ENCODE measurements at regions not wholly inside any gene's neighbourhood (a gene's known extent, or its start where the extent isn't known, plus 50 kb on each side); places are given as distances from the start of the nearest gene placed in this dataset.

- no peak overlapping the region for H3K4me2 ChIP-seq (replicated peaks; ENCODE audit: low read depth, low read length, poor library complexity, severe bottlenecking)
- H3K4me3 ChIP-seq (ENCODE audit: control extremely low read depth in 1 of 5, extremely low read depth in 1 of 5, insufficient read depth in 1 of 5, low read depth in 2 of 5, low read length in 4 of 5), result no peak overlapping the region
- H3K4me1 ChIP-seq (ENCODE audit: control insufficient read depth in 2 of 2, insufficient read depth in 2 of 2, low read length in 2 of 2), result no peaks in the 10 kb centered on the region
- H4K20me1 ChIP-seq (ENCODE audit: control insufficient read depth, insufficient read depth, low read length, poor library complexity, severe bottlenecking), result no peaks in the 10 kb centered on the region
- ChIA-PET CTCF (interaction anchor here (1.3 kb wide), 1 partner anchor 344 kb away, joined by 3 read pairs; no protein-coding TSS in a partner anchor), POLR2A (no interaction called here)
- ATAC-seq (ENCODE audit: low read depth) (no peak), DNase-seq (no peak)
- Mint-ChIP-seq H3K27ac (no peak overlapping the region), H3K4me1 (no peaks in the 10 kb centered on the region), H3K9me3 (ENCODE audit: insufficient read depth) (no peaks in the 10 kb centered on the region), H3K4me3 (no peak overlapping the region), H3K27me3 (peaks cover 3% of the 10 kb centered on the region)
- H3K79me2 ChIP-seq (ENCODE audit: control insufficient read depth, insufficient read depth, low read length), result no peaks in the 10 kb centered on the region
- H3K36me3 ChIP-seq (replicated peaks in 1 of 2; ENCODE audit: control extremely low read depth in 1 of 2, control insufficient read depth in 1 of 2, extremely low read depth in 1 of 2, insufficient read depth in 2 of 2, low read length in 1 of 2), result no peaks in the 10 kb centered on the region
- H3K9me3 ChIP-seq (ENCODE audit: control extremely low read depth in 1 of 3, control insufficient read depth in 2 of 3, insufficient read depth in 1 of 3, low read length in 2 of 3), result no peaks in the 10 kb centered on the region
- intact Hi-C loops (cut with micrococcal nuclease), result no loop called here
- no peak overlapping the region for H3K27ac ChIP-seq (ENCODE audit: low read length in 2 of 2)
- no peak for TF ChIP-seq EZH2 (IDR thresholded peaks at IDR 0.05; ENCODE audit: borderline replicate concordance, insufficient read depth, low read depth, low read length, poor library complexity, severe bottlenecking)
- no peak for TF ChIP-seq CTCF (IDR thresholded peaks at IDR 0.05)
- H3K27me3 ChIP-seq (replicated peaks in 1 of 4; ENCODE audit: control extremely low read depth in 1 of 4, control insufficient read depth in 3 of 4, insufficient read depth in 4 of 4, low read length in 3 of 4), result no peaks in the 10 kb centered on the region
- no peak overlapping the region for H3K9ac ChIP-seq (ENCODE audit: low read length)
- no peak overlapping the region for H2AFZ ChIP-seq (ENCODE audit: insufficient read depth, low read depth, low read length, poor library complexity, severe bottlenecking)
- no CpG with 5 or more reads among the region's 1 CpG for WGBS (ENCODE audit: insufficient coverage)
Observed at GRCh38 chr15:38042211-38042610, 107.8 kb downstream of the TMCO5A start.

GRCh38 chr15:38042707-38043445 lies 108.4 kb downstream of the TMCO5A start:
- H3K4me3 Mint-ChIP-seq, result no peak overlapping the region

More at GRCh38 chr15:38042707-38043445, 108.4 kb downstream of the TMCO5A start:
- Histone ChIP-seq H4K20me1 (ENCODE audit: control insufficient read depth, insufficient read depth, low read length, poor library complexity, severe bottlenecking) (no peaks in the 10 kb centered on the region), H3K9ac (ENCODE audit: low read length) (no peak overlapping the region), H3K9me3 (ENCODE audit: control extremely low read depth in 1 of 3, control insufficient read depth in 2 of 3, insufficient read depth in 1 of 3, low read length in 2 of 3) (no peaks in the 10 kb centered on the region), H3K27ac (ENCODE audit: low read length in 2 of 2) (no peak overlapping the region), H3K79me2 (ENCODE audit: control insufficient read depth, insufficient read depth, low read length) (no peaks in the 10 kb centered on the region), H2AFZ (ENCODE audit: insufficient read depth, low read depth, low read length, poor library complexity, severe bottlenecking) (no peak overlapping the region), H3K36me3 (replicated peaks in 1 of 2; ENCODE audit: control extremely low read depth in 1 of 2, control insufficient read depth in 1 of 2, extremely low read depth in 1 of 2, insufficient read depth in 2 of 2, low read length in 1 of 2) (no peaks in the 10 kb centered on the region), H3K27me3 (replicated peaks in 1 of 4; ENCODE audit: control extremely low read depth in 1 of 4, control insufficient read depth in 3 of 4, insufficient read depth in 4 of 4, low read length in 3 of 4) (no peaks in the 10 kb centered on the region), H3K4me2 (replicated peaks; ENCODE audit: low read depth, low read length, poor library complexity, severe bottlenecking) (no peak overlapping the region), H3K4me1 (ENCODE audit: control insufficient read depth in 2 of 2, insufficient read depth in 2 of 2, low read length in 2 of 2) (no peaks in the 10 kb centered on the region), H3K4me3 (ENCODE audit: control extremely low read depth in 1 of 5, extremely low read depth in 1 of 5, insufficient read depth in 1 of 5, low read depth in 2 of 5, low read length in 4 of 5) (no peak overlapping the region)
- TF ChIP-seq EZH2 (IDR thresholded peaks at IDR 0.05; ENCODE audit: borderline replicate concordance, insufficient read depth, low read depth, low read length, poor library complexity, severe bottlenecking), result no peak
- TF ChIP-seq CTCF (IDR thresholded peaks at IDR 0.05), result no peak
- H3K27ac Mint-ChIP-seq, result no peak overlapping the region
- intact Hi-C loops (cut with micrococcal nuclease), result no loop called here
- 52% methylated on average over 7 of the region's 9 CpGs for WGBS (ENCODE audit: insufficient coverage)
- ATAC-seq (ENCODE audit: low read depth) (no peak), DNase-seq (no peak)
- ChIA-PET CTCF (no interaction called here), POLR2A (no interaction called here)
- no peaks in the 10 kb centered on the region for H3K4me1 Mint-ChIP-seq
- no peaks in the 10 kb centered on the region for H3K9me3 Mint-ChIP-seq (ENCODE audit: insufficient read depth)
- H3K27me3 Mint-ChIP-seq, result peaks cover 3% of the 10 kb centered on the region
